ENCODE measurements at regions not wholly inside any gene's neighbourhood (a gene's known extent, or its start where the extent isn't known, plus 50 kb on each side); places are given as distances from the start of the nearest gene placed in this dataset.

- no peak for TF ChIP-seq NFRKB (IDR thresholded peaks at IDR 0.05)
- no peak for DNase-seq (ENCODE audit: extremely low spot score)
- POLR2A ChIA-PET: no interaction called here
- CTCF ChIA-PET: no interaction called here
These were observed 96.8 kb downstream of the SNRPN start for GRCh38 chr15:25051399-25052154.

DNA sequence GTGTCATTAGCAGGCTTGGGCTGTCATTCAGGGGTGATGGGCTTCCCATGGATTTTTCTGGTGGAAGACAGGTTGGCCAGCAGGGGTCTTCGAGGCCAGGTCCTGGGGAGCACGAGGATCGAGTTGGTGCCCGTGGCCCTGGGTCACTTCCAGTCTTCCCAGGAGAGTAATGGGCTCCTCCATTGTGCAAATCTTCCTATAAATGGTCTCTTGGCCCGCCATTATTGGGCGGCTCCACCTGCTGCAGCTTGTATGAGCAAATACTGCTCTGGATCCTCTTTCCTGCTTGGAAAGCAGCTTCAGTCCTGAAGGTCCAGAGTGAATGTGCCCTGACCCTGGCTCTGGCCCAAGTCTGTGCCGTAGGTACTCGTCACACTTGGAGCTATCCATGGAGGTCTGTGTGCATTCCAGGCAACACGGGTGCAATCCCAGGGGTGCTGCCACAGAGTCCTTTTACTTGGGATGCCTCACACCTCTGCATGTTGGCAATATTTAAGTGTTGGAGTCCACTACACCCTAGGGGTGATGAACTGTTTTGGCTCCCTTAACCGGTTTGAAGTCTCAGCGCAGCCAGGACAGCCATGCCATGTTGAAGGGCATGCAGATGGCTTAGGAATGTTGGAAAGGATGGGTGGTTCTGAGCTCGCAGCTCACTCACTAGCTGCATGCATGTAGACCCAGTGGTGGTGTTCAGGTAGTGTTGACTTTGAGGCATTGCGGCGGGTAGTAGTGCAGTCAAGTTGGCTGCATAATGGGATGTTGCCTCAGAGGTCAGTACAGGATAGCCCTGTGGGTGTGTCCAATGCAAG, 97.6 kb downstream of the SNRPN start:
- no peak for TF ChIP-seq ARNT (IDR thresholded peaks at IDR 0.05)
- TF ChIP-seq CTBP1 (IDR thresholded peaks at IDR 0.05; ENCODE audit: borderline replicate concordance): no peak
- no peak for DNase-seq (ENCODE audit: extremely low spot score)
- CTCF ChIA-PET: no interaction called here
- POLR2A ChIA-PET: no interaction called here

GRCh38 chr15:25053000-25053815, 98.4 kb downstream of the SNRPN start:
- ChIA-PET CTCF (no interaction called here), POLR2A (no interaction called here)
- TF ChIP-seq FOXK2 (IDR thresholded peaks at IDR 0.05) (no peak), BHLHE40 (IDR thresholded peaks at IDR 0.05; ENCODE audit: borderline replicate concordance) (no peak), L3MBTL2 (conservative IDR thresholded peaks at IDR 0.05) (no peak), LEF1 (IDR thresholded peaks at IDR 0.05; ENCODE audit: borderline replicate concordance) (no peak), CTBP1 (IDR thresholded peaks at IDR 0.05; ENCODE audit: borderline replicate concordance) (no peak), FOXA1 (IDR thresholded peaks at IDR 0.05) (no peak), TARDBP (IDR thresholded peaks at IDR 0.05) (no peak), ZNF384 (IDR thresholded peaks at IDR 0.05) (no peak), SUZ12 (IDR thresholded peaks at IDR 0.05) (no peak), ARNT (IDR thresholded peaks at IDR 0.05) (no peak), NFRKB (IDR thresholded peaks at IDR 0.05) (no peak), HDGF (IDR thresholded peaks at IDR 0.05; ENCODE audit: borderline replicate concordance) (no peak), FOXM1 (IDR thresholded peaks at IDR 0.05; ENCODE audit: borderline replicate concordance) (no peak), SP1 (IDR thresholded peaks at IDR 0.05) (no peak), ELF4 (IDR thresholded peaks at IDR 0.05) (no peak)
- TF ChIP-seq, protein P1, sequence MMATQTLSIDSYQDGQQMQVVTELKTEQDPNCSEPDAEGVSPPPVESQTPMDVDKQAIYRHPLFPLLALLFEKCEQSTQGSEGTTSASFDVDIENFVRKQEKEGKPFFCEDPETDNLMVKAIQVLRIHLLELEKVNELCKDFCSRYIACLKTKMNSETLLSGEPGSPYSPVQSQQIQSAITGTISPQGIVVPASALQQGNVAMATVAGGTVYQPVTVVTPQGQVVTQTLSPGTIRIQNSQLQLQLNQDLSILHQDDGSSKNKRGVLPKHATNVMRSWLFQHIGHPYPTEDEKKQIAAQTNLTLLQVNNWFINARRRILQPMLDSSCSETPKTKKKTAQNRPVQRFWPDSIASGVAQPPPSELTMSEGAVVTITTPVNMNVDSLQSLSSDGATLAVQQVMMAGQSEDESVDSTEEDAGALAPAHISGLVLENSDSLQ (IDR thresholded peaks at IDR 0.05): no peak
- DNase-seq (ENCODE audit: extremely low spot score): no peak

GRCh38 chr15:25054329-25054728, 99.5 kb downstream of the SNRPN start:
- TF ChIP-seq LEF1 (IDR thresholded peaks at IDR 0.05; ENCODE audit: borderline replicate concordance) (no peak), NFRKB (IDR thresholded peaks at IDR 0.05) (no peak), SP1 (IDR thresholded peaks at IDR 0.05) (no peak), FOXK2 (IDR thresholded peaks at IDR 0.05) (no peak), ELF4 (IDR thresholded peaks at IDR 0.05) (no peak), HDGF (IDR thresholded peaks at IDR 0.05; ENCODE audit: borderline replicate concordance) (no peak), ZNF384 (IDR thresholded peaks at IDR 0.05) (no peak), TARDBP (IDR thresholded peaks at IDR 0.05) (no peak), ARNT (IDR thresholded peaks at IDR 0.05) (no peak), BHLHE40 (IDR thresholded peaks at IDR 0.05; ENCODE audit: borderline replicate concordance) (no peak), FOXA1 (IDR thresholded peaks at IDR 0.05) (no peak), SUZ12 (IDR thresholded peaks at IDR 0.05) (no peak), CTBP1 (IDR thresholded peaks at IDR 0.05; ENCODE audit: borderline replicate concordance) (no peak), L3MBTL2 (conservative IDR thresholded peaks at IDR 0.05) (no peak), FOXM1 (IDR thresholded peaks at IDR 0.05; ENCODE audit: borderline replicate concordance) (no peak)
- TF ChIP-seq, protein P1 (IDR thresholded peaks at IDR 0.05): no peak
- ChIA-PET CTCF (no interaction called here), POLR2A (no interaction called here)
- no peak for DNase-seq (ENCODE audit: extremely low spot score)

GRCh38 chr15:25054943-25055342, 100.2 kb downstream of the SNRPN start:
- ChIA-PET POLR2A (no interaction called here), CTCF (no interaction called here)
- TF ChIP-seq CTBP1 (IDR thresholded peaks at IDR 0.05; ENCODE audit: borderline replicate concordance) (no peak), ELF4 (IDR thresholded peaks at IDR 0.05) (no peak), LEF1 (IDR thresholded peaks at IDR 0.05; ENCODE audit: borderline replicate concordance) (no peak), FOXA1 (IDR thresholded peaks at IDR 0.05) (no peak)
- TF ChIP-seq, protein P1 (IDR thresholded peaks at IDR 0.05): no peak
- no peak for DNase-seq (ENCODE audit: extremely low spot score)
